Neural progenitor cell (in vitro differentiated cells): ENCODE measurements at regions not wholly inside any gene's neighbourhood (a gene's known extent, or its start where the extent isn't known, plus 50 kb on each side); places are given as distances from the start of the nearest gene placed in this dataset.

Experiments
- DNase-seq: peaks from one replicate; pipeline ENCODE4 v3.0.0-alpha.2; 2016; ENCODE audit warnings: low spot score
- H2AFZ ChIP-seq: fragments of 200-600 bp; sonication (generic); replicated peaks from 2 replicates; pipeline ENCODE4 v1.6.1; 2016; ENCODE audit warnings: antibody characterized with exemption
- H3F3A ChIP-seq: fragments of 200-600 bp; sonication (generic); 2 replicates; pipeline ENCODE4 v1.6.1; 2016; ENCODE audit warnings: antibody characterized with exemption, low read depth
- H3K27ac ChIP-seq: fragments of 200-600 bp; sonication (generic); 2 replicates; pipeline ENCODE4 v1.5.1; 2016; ENCODE audit warnings: mild to moderate bottlenecking
- H3K27me3 ChIP-seq: fragments of 200-600 bp; sonication (generic); 2 replicates; pipeline ENCODE4 v1.6.1; 2016; ENCODE audit warnings: mild to moderate bottlenecking, moderate library complexity
- H3K36me3 ChIP-seq: fragments of 200-600 bp; sonication (generic); 2 replicates; pipeline ENCODE4 v1.5.1; 2016
- H3K4me1 ChIP-seq: fragments of 200-600 bp; sonication (generic); 2 replicates; pipeline ENCODE4 v1.6.1; 2016; ENCODE audit warnings: mixed run types
- H3K4me2 ChIP-seq: fragments of 200-600 bp; sonication (generic); 2 replicates; pipeline ENCODE4 v1.6.1; 2016
- H3K4me3 ChIP-seq: fragments of 200-600 bp; sonication (generic); 2 replicates; pipeline ENCODE4 v1.5.1; 2016
- H3K79me2 ChIP-seq: fragments of 200-600 bp; sonication (generic); 2 replicates; pipeline ENCODE4 v1.6.1; 2016; ENCODE audit warnings: low read depth
- H3K9ac ChIP-seq: fragments of 200-600 bp; sonication (generic); 2 replicates; pipeline ENCODE4 v1.6.1; 2016
- H3K9me3 ChIP-seq: fragments of 200-600 bp; sonication (generic); 2 replicates; pipeline ENCODE4 v1.5.1; 2016; ENCODE audit warnings: low read depth
- H4K20me1 ChIP-seq: fragments of 200-600 bp; sonication (generic); 2 replicates; pipeline ENCODE4 v1.6.1; 2016; ENCODE audit warnings: low read depth
- H3K27ac Mint-ChIP-seq: 3 replicates; pipeline ENCODE4 v1.8.0; 2021; ENCODE audit warnings: mixed read lengths
- H3K27me3 Mint-ChIP-seq: 2 replicates; pipeline ENCODE4 v1.8.0; 2022; ENCODE audit warnings: low read depth, mild to moderate bottlenecking, inconsistent platforms, moderate library complexity, mixed read lengths; ENCODE audit not compliant: insufficient read depth
- H3K36me3 Mint-ChIP-seq: 3 replicates; pipeline ENCODE4 v1.8.0; 2021; ENCODE audit warnings: mixed read lengths
- H3K4me1 Mint-ChIP-seq: 3 replicates; pipeline ENCODE4 v1.8.0; 2021; ENCODE audit warnings: mixed read lengths
- H3K4me3 Mint-ChIP-seq: 3 replicates; pipeline ENCODE4 v1.8.0; 2021; ENCODE audit warnings: mild to moderate bottlenecking, moderate library complexity, mixed read lengths
- H3K9me3 Mint-ChIP-seq: 3 replicates; pipeline ENCODE4 v1.8.0; 2020; ENCODE audit warnings: mixed read lengths
- EZH2 ChIP-seq: fragments of 200-600 bp; sonication (generic); IDR thresholded peaks from 2 replicates; pipeline ENCODE4 v1.6.1; 2017; ENCODE audit warnings: antibody characterized with exemption, mild to moderate bottlenecking, moderate library complexity
- EZH2phosphoT487 ChIP-seq: fragments of 200-600 bp; sonication (generic); IDR thresholded peaks from 2 replicates; pipeline ENCODE4 v1.6.1; 2017; ENCODE audit warnings: antibody characterized with exemption
- TF ChIP-seq, protein P1 (sequence below): fragments of 200-600 bp; sonication (generic); IDR thresholded peaks from 2 replicates; pipeline ENCODE4 v1.5.1; 2017; ENCODE audit warnings: antibody characterized with exemption, mild to moderate bottlenecking

DNA sequence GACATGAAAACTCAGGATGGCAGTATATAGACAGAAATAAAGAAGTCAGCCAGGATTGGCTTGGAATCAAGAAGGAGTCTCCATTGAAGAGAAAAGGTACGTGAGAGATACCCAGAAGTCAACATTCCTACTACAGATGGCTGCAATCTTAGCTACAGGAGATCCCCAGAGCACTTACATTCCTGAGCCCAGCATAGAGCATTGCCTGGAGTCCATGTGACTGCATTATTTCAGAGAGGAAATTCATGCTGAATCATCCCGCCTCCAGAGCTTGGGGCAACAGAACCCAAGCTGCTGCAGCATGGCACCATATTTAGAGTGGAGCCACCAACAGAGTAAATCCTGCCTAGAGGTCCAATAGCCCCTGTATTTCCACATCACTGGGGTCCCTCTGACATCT lies 125.0 kb upstream of the GRIK2 start:
- no peaks in the 10 kb centered on the region for H3F3A ChIP-seq
- Mint-ChIP-seq H3K4me3 (no peak overlapping the region), H3K27ac (no peak overlapping the region), H3K27me3 (no peaks in the 10 kb centered on the region), H3K9me3 (no peaks in the 10 kb centered on the region), H3K36me3 (no peaks in the 10 kb centered on the region), H3K4me1 (no peaks in the 10 kb centered on the region)
- no peak overlapping the region for H2AFZ ChIP-seq
- H3K4me1 ChIP-seq = no peaks in the 10 kb centered on the region
- no peak overlapping the region for H3K4me2 ChIP-seq
- H3K36me3 ChIP-seq = no peaks in the 10 kb centered on the region
- H3K9ac ChIP-seq = no peak overlapping the region
- no peaks in the 10 kb centered on the region for H4K20me1 ChIP-seq
- H3K79me2 ChIP-seq = no peaks in the 10 kb centered on the region
- no peaks in the 10 kb centered on the region for H3K9me3 ChIP-seq
- H3K4me3 ChIP-seq = no peak overlapping the region
- no peak for TF ChIP-seq EZH2
- TF ChIP-seq, protein P1, sequence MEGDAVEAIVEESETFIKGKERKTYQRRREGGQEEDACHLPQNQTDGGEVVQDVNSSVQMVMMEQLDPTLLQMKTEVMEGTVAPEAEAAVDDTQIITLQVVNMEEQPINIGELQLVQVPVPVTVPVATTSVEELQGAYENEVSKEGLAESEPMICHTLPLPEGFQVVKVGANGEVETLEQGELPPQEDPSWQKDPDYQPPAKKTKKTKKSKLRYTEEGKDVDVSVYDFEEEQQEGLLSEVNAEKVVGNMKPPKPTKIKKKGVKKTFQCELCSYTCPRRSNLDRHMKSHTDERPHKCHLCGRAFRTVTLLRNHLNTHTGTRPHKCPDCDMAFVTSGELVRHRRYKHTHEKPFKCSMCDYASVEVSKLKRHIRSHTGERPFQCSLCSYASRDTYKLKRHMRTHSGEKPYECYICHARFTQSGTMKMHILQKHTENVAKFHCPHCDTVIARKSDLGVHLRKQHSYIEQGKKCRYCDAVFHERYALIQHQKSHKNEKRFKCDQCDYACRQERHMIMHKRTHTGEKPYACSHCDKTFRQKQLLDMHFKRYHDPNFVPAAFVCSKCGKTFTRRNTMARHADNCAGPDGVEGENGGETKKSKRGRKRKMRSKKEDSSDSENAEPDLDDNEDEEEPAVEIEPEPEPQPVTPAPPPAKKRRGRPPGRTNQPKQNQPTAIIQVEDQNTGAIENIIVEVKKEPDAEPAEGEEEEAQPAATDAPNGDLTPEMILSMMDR = no peak
- TF ChIP-seq EZH2phosphoT487 = no peak
- DNase-seq = no peak
- no peak overlapping the region for H3K27ac ChIP-seq
- no peaks in the 10 kb centered on the region for H3K27me3 ChIP-seq

DNA sequence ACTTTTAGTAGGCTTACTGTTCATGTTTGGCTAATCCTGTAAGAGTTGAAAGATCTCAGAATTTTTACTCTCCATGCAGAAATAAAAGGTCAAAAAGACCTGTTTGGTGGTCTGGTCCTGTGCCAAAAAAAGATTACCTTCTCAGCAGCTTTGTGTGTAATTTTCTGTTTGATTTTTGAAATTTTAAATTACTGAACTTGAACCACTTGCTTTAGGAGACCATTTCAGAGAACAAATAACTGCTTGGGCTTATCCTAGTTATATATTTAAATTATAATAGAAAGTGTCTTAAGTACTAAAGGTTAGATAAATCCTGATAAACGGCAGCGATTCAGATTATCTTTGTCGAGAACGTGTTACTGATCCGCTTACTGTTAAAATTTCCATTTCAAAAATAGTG lies 118.3 kb upstream of the GRIK2 start:
- Histone ChIP-seq H3K9ac (no peak overlapping the region), H3K4me3 (no peak overlapping the region), H3K4me1 (no peaks in the 10 kb centered on the region), H3F3A (no peaks in the 10 kb centered on the region), H3K27ac (no peak overlapping the region), H3K36me3 (no peaks in the 10 kb centered on the region), H2AFZ (no peak overlapping the region), H3K27me3 (no peaks in the 10 kb centered on the region), H3K9me3 (no peaks in the 10 kb centered on the region), H3K4me2 (no peak overlapping the region), H3K79me2 (no peaks in the 10 kb centered on the region), H4K20me1 (no peaks in the 10 kb centered on the region)
- no peak for DNase-seq
- H3K4me3 Mint-ChIP-seq = no peak overlapping the region
- TF ChIP-seq, protein P1 = no peak
- no peaks in the 10 kb centered on the region for H3K9me3 Mint-ChIP-seq
- H3K36me3 Mint-ChIP-seq = no peaks in the 10 kb centered on the region
- no peaks in the 10 kb centered on the region for H3K4me1 Mint-ChIP-seq
- no peaks in the 10 kb centered on the region for H3K27me3 Mint-ChIP-seq
- H3K27ac Mint-ChIP-seq = no peak overlapping the region

DNA sequence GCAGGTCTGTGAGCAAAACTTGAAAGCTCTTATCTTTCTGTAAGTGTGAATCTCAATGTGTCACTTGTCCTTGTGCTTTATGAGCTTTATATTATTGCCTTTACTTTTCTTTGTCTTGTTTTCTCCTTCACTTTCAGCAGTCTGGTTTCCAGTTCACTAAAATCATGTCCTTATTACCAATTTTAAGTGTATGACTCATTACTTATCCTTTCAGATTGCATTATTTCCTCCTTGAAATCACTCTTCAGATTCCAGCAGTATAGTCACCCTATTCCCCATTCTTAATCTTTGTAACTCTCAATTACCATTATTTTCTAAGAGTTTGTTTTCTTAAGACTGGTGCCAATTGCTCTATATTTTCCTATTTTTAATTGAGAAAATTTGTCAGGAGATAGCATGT lies 117.4 kb upstream of the GRIK2 start:
- Mint-ChIP-seq H3K27ac (no peak overlapping the region), H3K4me3 (no peak overlapping the region), H3K27me3 (no peaks in the 10 kb centered on the region), H3K9me3 (no peaks in the 10 kb centered on the region), H3K36me3 (no peaks in the 10 kb centered on the region), H3K4me1 (no peaks in the 10 kb centered on the region)
- H4K20me1 ChIP-seq = no peaks in the 10 kb centered on the region
- no peaks in the 10 kb centered on the region for H3K9me3 ChIP-seq
- H3K4me1 ChIP-seq = no peaks in the 10 kb centered on the region
- H3F3A ChIP-seq = no peaks in the 10 kb centered on the region
- no peak overlapping the region for H3K27ac ChIP-seq
- DNase-seq = no peak
- H3K4me2 ChIP-seq = no peak overlapping the region
- no peaks in the 10 kb centered on the region for H3K36me3 ChIP-seq
- no peaks in the 10 kb centered on the region for H3K27me3 ChIP-seq
- H2AFZ ChIP-seq = no peak overlapping the region
- no peak overlapping the region for H3K4me3 ChIP-seq
- TF ChIP-seq, protein P1 = no peak
- TF ChIP-seq EZH2phosphoT487 = no peak
- no peak for TF ChIP-seq EZH2
- no peak overlapping the region for H3K9ac ChIP-seq
- no peaks in the 10 kb centered on the region for H3K79me2 ChIP-seq

DNA sequence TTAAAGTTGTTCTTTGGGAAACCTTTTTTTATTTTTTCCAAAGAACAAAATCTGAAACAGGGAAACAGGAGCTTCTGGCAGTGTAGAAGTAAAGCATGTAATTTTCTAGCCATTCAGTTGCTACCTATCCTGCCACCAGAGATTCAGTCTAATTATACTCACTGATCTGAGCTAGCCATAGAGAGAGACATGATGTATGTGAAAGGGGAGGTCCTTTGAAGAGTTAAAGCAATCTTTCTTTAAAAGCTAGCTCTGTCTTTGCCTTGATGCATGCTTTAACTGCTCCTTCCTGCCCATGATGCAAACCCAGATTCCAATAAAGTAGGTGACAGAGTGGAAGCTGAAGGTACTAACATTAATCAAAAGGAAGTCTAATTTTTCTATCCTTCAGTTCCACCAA lies 114.1 kb upstream of the GRIK2 start:
- Histone ChIP-seq H3K9me3 (no peaks in the 10 kb centered on the region), H3K27ac (no peak overlapping the region), H3K79me2 (no peaks in the 10 kb centered on the region), H3K4me3 (no peak overlapping the region), H3K36me3 (no peaks in the 10 kb centered on the region), H3K4me1 (no peaks in the 10 kb centered on the region), H3K4me2 (no peak overlapping the region), H2AFZ (no peak overlapping the region), H3K27me3 (no peaks in the 10 kb centered on the region), H4K20me1 (no peaks in the 10 kb centered on the region), H3F3A (no peaks in the 10 kb centered on the region), H3K9ac (no peak overlapping the region)
- TF ChIP-seq, protein P1 = no peak
- TF ChIP-seq EZH2phosphoT487 = no peak
- no peak for TF ChIP-seq EZH2
- Mint-ChIP-seq H3K36me3 (no peaks in the 10 kb centered on the region), H3K9me3 (no peaks in the 10 kb centered on the region), H3K4me3 (no peak overlapping the region), H3K27ac (no peak overlapping the region), H3K27me3 (no peaks in the 10 kb centered on the region), H3K4me1 (no peaks in the 10 kb centered on the region)
- DNase-seq = no peak
